Breast epithelium (tissue), 3 donors: ENCODE measurements at regions not wholly inside any gene's neighbourhood (a gene's known extent, or its start where the extent isn't known, plus 50 kb on each side); places are given as distances from the start of the nearest gene placed in this dataset.

Source experiments
- POLR2A ChIP-seq: fragments of 450-650 bp; IDR thresholded peaks from one replicate; pipeline ENCODE4 v1.6.1; 2016; ENCODE audit warnings: antibody characterized with exemption, mild to moderate bottlenecking, moderate library complexity
- POLR2AphosphoS5 ChIP-seq, 3 donors: sonication (generic); formaldehyde crosslinking; IDR thresholded peaks; one replicate each; pipeline ENCODE4 v1.6.1; 2017; ENCODE audit warnings: antibody characterized with exemption in 3 of 3
- TF ChIP-seq, protein P1 (sequence below), 3 donors: fragments of 450-650 bp; IDR thresholded peaks; one replicate each; pipeline ENCODE4 v1.5.1; 2016 to 2017; ENCODE audit warnings: antibody characterized with exemption in 3 of 3, mild to moderate bottlenecking in 3 of 3, moderate library complexity in 3 of 3

DNA sequence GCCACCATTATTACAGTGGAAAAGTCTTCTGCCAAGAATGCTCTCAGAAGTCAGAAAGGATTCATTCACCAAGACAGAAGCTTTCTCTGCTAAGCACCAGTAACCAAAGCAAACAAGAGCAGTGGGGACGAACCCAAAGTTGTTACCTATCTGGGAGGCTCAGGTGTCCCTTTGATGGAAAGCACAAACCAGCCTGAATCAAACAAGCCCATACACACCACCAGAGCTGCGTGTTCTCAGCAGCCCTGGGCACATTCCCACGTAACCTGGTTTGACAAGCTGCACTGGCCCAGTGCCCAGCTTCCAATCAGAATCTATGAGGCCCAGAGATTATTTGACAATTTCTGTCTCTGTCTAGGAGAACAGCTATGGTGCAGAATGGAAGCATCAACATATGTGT, 252.6 kb downstream of the ACTL7B start:
- TF ChIP-seq, protein P1, sequence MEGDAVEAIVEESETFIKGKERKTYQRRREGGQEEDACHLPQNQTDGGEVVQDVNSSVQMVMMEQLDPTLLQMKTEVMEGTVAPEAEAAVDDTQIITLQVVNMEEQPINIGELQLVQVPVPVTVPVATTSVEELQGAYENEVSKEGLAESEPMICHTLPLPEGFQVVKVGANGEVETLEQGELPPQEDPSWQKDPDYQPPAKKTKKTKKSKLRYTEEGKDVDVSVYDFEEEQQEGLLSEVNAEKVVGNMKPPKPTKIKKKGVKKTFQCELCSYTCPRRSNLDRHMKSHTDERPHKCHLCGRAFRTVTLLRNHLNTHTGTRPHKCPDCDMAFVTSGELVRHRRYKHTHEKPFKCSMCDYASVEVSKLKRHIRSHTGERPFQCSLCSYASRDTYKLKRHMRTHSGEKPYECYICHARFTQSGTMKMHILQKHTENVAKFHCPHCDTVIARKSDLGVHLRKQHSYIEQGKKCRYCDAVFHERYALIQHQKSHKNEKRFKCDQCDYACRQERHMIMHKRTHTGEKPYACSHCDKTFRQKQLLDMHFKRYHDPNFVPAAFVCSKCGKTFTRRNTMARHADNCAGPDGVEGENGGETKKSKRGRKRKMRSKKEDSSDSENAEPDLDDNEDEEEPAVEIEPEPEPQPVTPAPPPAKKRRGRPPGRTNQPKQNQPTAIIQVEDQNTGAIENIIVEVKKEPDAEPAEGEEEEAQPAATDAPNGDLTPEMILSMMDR (IDR thresholded peaks at IDR 0.05): no peak
- no peak for TF ChIP-seq POLR2A
- peak in 1 of 3 donors; percentile 51 for TF ChIP-seq POLR2AphosphoS5 (IDR thresholded peaks at IDR 0.05)
